BJ (cell line): ENCODE measurements at regions not wholly inside any gene's neighbourhood (a gene's known extent, or its start where the extent isn't known, plus 50 kb on each side); places are given as distances from the start of the nearest gene placed in this dataset.

ENCODE experiments used
- CTCF ChIA-PET: fragments of 350-600 bp; formaldehyde crosslinking; extraction: SDS; loops from one replicate; lab custom pipeline; 2021; ENCODE audit warnings: antibody characterized with exemption, inconsistent platforms; lab: Yijun Ruan, JAX
- POLR2A ChIA-PET: fragments of 300-600 bp; sonication (Branson Sonifier 250); formaldehyde crosslinking; extraction: SDS; loops from one replicate; lab custom pipeline; 2021; ENCODE audit warnings: antibody characterized with exemption; lab: Charles Lee
- DNase-seq: peaks from one replicate; pipeline ENCODE4 v3.0.0-alpha.2; 2011; ENCODE audit warnings: low read depth
- H3K27me3 ChIP-seq: 2 replicates; pipeline ENCODE4 v1.6.0; 2011; ENCODE audit warnings: low read length; ENCODE audit not compliant: control insufficient read depth, insufficient read depth
- H3K36me3 ChIP-seq: 2 replicates; pipeline ENCODE4 v1.5.1; 2011; ENCODE audit warnings: low read length; ENCODE audit not compliant: control insufficient read depth, insufficient read depth
- H3K4me3 ChIP-seq: 2 replicates; pipeline ENCODE4 v1.5.1; 2011; ENCODE audit warnings: low read depth, mild to moderate bottlenecking, control low read depth, low read length
- TF ChIP-seq, protein P1 (sequence below): IDR thresholded peaks from 2 replicates; pipeline ENCODE4 v1.5.1; 2011; ENCODE audit warnings: low read depth, mild to moderate bottlenecking, control low read depth, inconsistent platforms, low read length, moderate library complexity; ENCODE audit not compliant: insufficient read depth

DNA sequence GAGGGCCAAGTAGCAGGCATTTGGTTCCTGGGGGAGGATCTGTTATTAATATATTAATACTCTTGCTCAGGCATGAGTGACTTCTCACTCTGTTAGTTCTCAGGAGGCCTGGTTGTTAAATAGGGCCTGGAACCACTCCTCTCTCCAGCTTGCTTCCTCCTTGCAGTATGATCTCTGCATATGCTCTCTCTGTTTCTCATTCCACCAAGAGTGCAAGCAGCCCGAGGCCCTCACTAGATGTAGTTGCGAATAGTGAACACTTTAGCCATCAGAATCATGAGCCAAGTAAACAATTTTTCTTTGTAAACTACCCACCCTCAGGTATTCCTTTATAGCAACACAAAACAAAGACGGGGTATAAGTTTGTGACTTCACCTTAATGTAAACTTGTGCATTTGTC, 784.3 kb downstream of the DNAJB9 start:
- ChIA-PET CTCF (no interaction called here), POLR2A (no interaction called here)
- H3K4me3 ChIP-seq = no peak overlapping the region
- H3K36me3 ChIP-seq = no peaks in the 10 kb centered on the region
- no peaks in the 10 kb centered on the region for H3K27me3 ChIP-seq
- TF ChIP-seq, protein P1, sequence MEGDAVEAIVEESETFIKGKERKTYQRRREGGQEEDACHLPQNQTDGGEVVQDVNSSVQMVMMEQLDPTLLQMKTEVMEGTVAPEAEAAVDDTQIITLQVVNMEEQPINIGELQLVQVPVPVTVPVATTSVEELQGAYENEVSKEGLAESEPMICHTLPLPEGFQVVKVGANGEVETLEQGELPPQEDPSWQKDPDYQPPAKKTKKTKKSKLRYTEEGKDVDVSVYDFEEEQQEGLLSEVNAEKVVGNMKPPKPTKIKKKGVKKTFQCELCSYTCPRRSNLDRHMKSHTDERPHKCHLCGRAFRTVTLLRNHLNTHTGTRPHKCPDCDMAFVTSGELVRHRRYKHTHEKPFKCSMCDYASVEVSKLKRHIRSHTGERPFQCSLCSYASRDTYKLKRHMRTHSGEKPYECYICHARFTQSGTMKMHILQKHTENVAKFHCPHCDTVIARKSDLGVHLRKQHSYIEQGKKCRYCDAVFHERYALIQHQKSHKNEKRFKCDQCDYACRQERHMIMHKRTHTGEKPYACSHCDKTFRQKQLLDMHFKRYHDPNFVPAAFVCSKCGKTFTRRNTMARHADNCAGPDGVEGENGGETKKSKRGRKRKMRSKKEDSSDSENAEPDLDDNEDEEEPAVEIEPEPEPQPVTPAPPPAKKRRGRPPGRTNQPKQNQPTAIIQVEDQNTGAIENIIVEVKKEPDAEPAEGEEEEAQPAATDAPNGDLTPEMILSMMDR = no peak
- DNase-seq = no peak

DNA sequence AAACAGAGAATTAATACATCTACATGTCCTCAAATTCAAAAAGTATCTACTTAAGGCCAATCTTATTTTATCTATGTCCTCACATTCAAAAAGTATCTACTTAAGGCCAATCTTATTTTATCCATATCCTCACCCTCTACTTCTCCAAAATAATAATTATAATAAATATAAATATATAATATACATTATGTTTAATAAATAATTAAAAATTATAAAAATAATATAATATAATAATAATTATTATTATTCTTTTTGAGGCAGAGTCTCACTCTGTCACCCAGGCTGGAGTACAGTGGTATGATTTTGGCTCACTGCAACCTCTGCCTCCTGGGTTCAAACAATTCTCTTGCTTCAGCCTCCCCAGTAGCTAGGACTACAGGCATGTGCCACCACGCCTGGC, 784.9 kb downstream of the DNAJB9 start:
- H3K27me3 ChIP-seq = no peaks in the 10 kb centered on the region
- no peaks in the 10 kb centered on the region for H3K36me3 ChIP-seq
- TF ChIP-seq, protein P1 = no peak
- no peak for DNase-seq
- CTCF ChIA-PET = no interaction called here
- POLR2A ChIA-PET = no interaction called here
- H3K4me3 ChIP-seq = no peak overlapping the region

- no peaks in the 10 kb centered on the region for H3K36me3 ChIP-seq
- ChIA-PET POLR2A (no interaction called here), CTCF (no interaction called here)
- DNase-seq = no peak
- H3K27me3 ChIP-seq = no peaks in the 10 kb centered on the region
- H3K4me3 ChIP-seq = no peak overlapping the region
- TF ChIP-seq, protein P1 = no peak
Measured at GRCh38 chr7:109375823-109376222, 806.1 kb downstream of the DNAJB9 start.

- ChIA-PET CTCF (no interaction called here), POLR2A (no interaction called here)
- no peaks in the 10 kb centered on the region for H3K27me3 ChIP-seq
- TF ChIP-seq, protein P1 = no peak
- no peaks in the 10 kb centered on the region for H3K36me3 ChIP-seq
- H3K4me3 ChIP-seq = no peak overlapping the region
- no peak for DNase-seq
Measured at GRCh38 chr7:109376576-109376975, 806.9 kb downstream of the DNAJB9 start.

DNA sequence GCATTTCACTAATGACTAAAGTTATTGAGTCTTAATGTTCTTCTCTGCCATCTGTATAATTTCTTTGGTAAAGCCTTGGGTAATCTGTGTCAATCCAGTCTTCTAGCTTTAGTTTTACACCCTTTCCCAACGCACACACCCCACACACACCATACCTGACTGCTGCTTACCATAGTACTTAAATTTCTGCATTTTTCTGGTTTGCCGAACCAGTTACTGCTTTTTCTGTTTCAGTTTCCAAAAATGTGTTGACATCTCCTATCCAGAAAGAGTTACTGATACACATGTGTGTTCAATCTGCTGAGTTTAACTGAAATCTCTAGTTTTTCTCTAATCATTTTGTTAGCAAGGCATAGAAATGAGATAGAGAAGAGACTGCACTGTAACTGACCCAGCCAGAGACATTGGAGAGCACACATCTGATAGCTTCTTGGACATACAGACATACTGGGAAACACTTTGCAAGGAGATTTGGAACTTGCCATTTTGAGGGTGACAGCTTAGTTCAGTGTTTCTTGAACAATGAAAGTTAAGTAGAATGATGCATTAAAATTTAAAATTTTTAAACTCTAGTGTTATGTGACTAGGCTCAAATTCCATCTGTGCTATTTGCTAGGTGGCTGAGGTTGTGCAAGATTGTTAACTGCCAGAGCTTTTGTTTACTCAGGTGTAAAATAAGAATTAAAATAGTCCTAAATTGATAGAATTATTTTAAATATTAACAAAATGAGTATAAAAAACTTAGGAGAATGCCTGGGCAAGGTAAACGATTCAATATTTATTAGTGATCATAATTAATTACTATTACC, 807.6 kb downstream of the DNAJB9 start:
- H3K36me3 ChIP-seq = no peaks in the 10 kb centered on the region
- POLR2A ChIA-PET = no interaction called here
- H3K27me3 ChIP-seq = no peaks in the 10 kb centered on the region
- TF ChIP-seq, protein P1 = no peak
- no peak overlapping the region for H3K4me3 ChIP-seq
- CTCF ChIA-PET = no interaction called here
- no peak for DNase-seq
